B cell (primary cell): ENCODE measurements at regions not wholly inside any gene's neighbourhood (a gene's known extent, or its start where the extent isn't known, plus 50 kb on each side); places are given as distances from the start of the nearest gene placed in this dataset.

Source experiments
- ATAC-seq: fragments of 200-7000 bp; cut with Tn5 transposase; one replicate; pipeline ENCODE4 v1.10.0; 2021; ENCODE audit warnings: low read depth, mild to moderate bottlenecking, moderate number of reproducible peaks, moderate library complexity
- CTCF ChIA-PET: fragments of 350-600 bp; sonication (Branson Sonifier 250); formaldehyde crosslinking; loops from one replicate; lab custom pipeline; 2021; ENCODE audit warnings: antibody characterized with exemption, inconsistent platforms; lab: Charles Lee
- POLR2A ChIA-PET: fragments of 350-600 bp; sonication (Branson Sonifier 250); formaldehyde crosslinking; loops from one replicate; lab custom pipeline; 2021; ENCODE audit warnings: antibody characterized with exemption; lab: Charles Lee
- DNase-seq: peaks from one replicate; pipeline ENCODE4 v3.0.0; 2013
- H2AFZ ChIP-seq: 2 replicates; pipeline ENCODE4 v1.6.1; 2012; ENCODE audit warnings: mild to moderate bottlenecking, low read depth, low read length; ENCODE audit not compliant: insufficient read depth, poor library complexity, severe bottlenecking
- H3K27ac ChIP-seq, 2 donors: 1 replicate in 1 of 2; 2 replicates in 1 of 2; pipeline ENCODE4 v1.5.1; 2012 to 2013; ENCODE audit warnings: low read length in 2 of 2, mild to moderate bottlenecking in 2 of 2, moderate library complexity in 1 of 2
- H3K27me3 ChIP-seq, 4 experiments: fragments of 200-600 bp in 1 of 4; sonication (generic) in 1 of 4; replicated peaks in 1 of 4; 1 replicate in 2 of 4; 2 replicates in 2 of 4; pipeline versions ENCODE4 v1.6.1 to v1.7.0; 2013 to 2016; ENCODE audit warnings: low read length in 3 of 4, mild to moderate bottlenecking in 2 of 4, mixed read lengths in 1 of 4, moderate library complexity in 1 of 4; ENCODE audit not compliant: insufficient read depth in 4 of 4, control insufficient read depth in 3 of 4; ENCODE audit errors: control extremely low read depth in 1 of 4
- H3K36me3 ChIP-seq, 2 experiments: replicated peaks in 1 of 2; 1 replicate in 1 of 2; 2 replicates in 1 of 2; pipeline versions ENCODE4 v1.6.1 to v1.7.1; 2013; ENCODE audit warnings: low read length in 1 of 2; ENCODE audit not compliant: insufficient read depth in 2 of 2, control insufficient read depth in 1 of 2; ENCODE audit errors: control extremely low read depth in 1 of 2, extremely low read depth in 1 of 2
- H3K4me1 ChIP-seq, 2 donors: fragments of 200-600 bp in 1 of 2; sonication (generic) in 1 of 2; 1 replicate in 1 of 2; 2 replicates in 1 of 2; pipeline versions ENCODE4 v1.5.1 to v1.6.1; 2013 to 2017; ENCODE audit warnings: low read length in 2 of 2; ENCODE audit not compliant: control insufficient read depth in 2 of 2, insufficient read depth in 2 of 2
- H3K4me2 ChIP-seq: replicated peaks from 2 replicates; pipeline ENCODE3; 2012; ENCODE audit warnings: mild to moderate bottlenecking, low read depth, low read length; ENCODE audit not compliant: poor library complexity, severe bottlenecking
- H3K4me3 ChIP-seq, 5 experiments: fragments of 200-600 bp in 1 of 5; sonication (generic) in 1 of 5; 1 replicate in 3 of 5; 2 replicates in 2 of 5; pipeline versions ENCODE4 v1.5.1 to v1.7.0; 2011 to 2016; ENCODE audit warnings: low read length in 4 of 5, mild to moderate bottlenecking in 4 of 5, low read depth in 2 of 5, control low read depth in 1 of 5, moderate library complexity in 1 of 5; ENCODE audit not compliant: insufficient read depth in 1 of 5; ENCODE audit errors: control extremely low read depth in 1 of 5, extremely low read depth in 1 of 5
- H3K79me2 ChIP-seq: fragments of 200-600 bp; sonication (generic); one replicate; pipeline ENCODE4 v1.6.0; 2016; ENCODE audit warnings: low read length; ENCODE audit not compliant: control insufficient read depth, insufficient read depth
- H3K9ac ChIP-seq: fragments of 200-600 bp; sonication (generic); 2 replicates; pipeline ENCODE4 v1.6.1; 2017; ENCODE audit warnings: mild to moderate bottlenecking, low read length, moderate library complexity
- H3K9me3 ChIP-seq, 3 donors: one replicate each; pipeline versions ENCODE4 v1.6.1 to v1.7.1; 2013; ENCODE audit warnings: low read length in 2 of 3; ENCODE audit not compliant: control insufficient read depth in 2 of 3, insufficient read depth in 1 of 3; ENCODE audit errors: control extremely low read depth in 1 of 3
- H4K20me1 ChIP-seq: 2 replicates; pipeline ENCODE4 v1.6.0; 2012; ENCODE audit warnings: mild to moderate bottlenecking, low read length; ENCODE audit not compliant: insufficient read depth, control insufficient read depth, poor library complexity, severe bottlenecking
- H3K27ac Mint-ChIP-seq: one replicate; pipeline ENCODE4 v1.8.0; 2021; ENCODE audit warnings: mixed read lengths
- H3K27me3 Mint-ChIP-seq: one replicate; pipeline ENCODE4 v1.8.0; 2021; ENCODE audit warnings: mixed read lengths
- H3K4me1 Mint-ChIP-seq: one replicate; pipeline ENCODE4 v1.8.0; 2021; ENCODE audit warnings: mixed read lengths
- H3K4me3 Mint-ChIP-seq: one replicate; pipeline ENCODE4 v1.8.0; 2021; ENCODE audit warnings: mixed read lengths
- H3K9me3 Mint-ChIP-seq: one replicate; pipeline ENCODE4 v1.8.0; 2022; ENCODE audit warnings: mixed read lengths; ENCODE audit not compliant: insufficient read depth
- EZH2 ChIP-seq: IDR thresholded peaks from 2 replicates; pipeline ENCODE4 v1.6.1; 2012; ENCODE audit warnings: borderline replicate concordance, low read depth, mild to moderate bottlenecking, moderate library complexity, low read length; ENCODE audit not compliant: insufficient read depth, poor library complexity, severe bottlenecking
- WGBS: methylation state at CpG from one replicate; pipeline ENCODE4 v1.1.5; 2013; ENCODE audit warnings: missing lambda C conversion rate; ENCODE audit not compliant: insufficient coverage; 5-methylcytosine and 5-hydroxymethylcytosine counted together
- intact Hi-C: fragments of 100-400 bp; cut with micrococcal nuclease; formaldehyde crosslinking; loops from one replicate; pipeline ENCODE4 v1.10.0; 2022
- TF ChIP-seq, protein P1 (sequence below): fragments of 200-600 bp; IDR thresholded peaks from one replicate; pipeline ENCODE4 v1.8.0; 2022; ENCODE audit warnings: antibody characterized with exemption, mild to moderate bottlenecking

DNA sequence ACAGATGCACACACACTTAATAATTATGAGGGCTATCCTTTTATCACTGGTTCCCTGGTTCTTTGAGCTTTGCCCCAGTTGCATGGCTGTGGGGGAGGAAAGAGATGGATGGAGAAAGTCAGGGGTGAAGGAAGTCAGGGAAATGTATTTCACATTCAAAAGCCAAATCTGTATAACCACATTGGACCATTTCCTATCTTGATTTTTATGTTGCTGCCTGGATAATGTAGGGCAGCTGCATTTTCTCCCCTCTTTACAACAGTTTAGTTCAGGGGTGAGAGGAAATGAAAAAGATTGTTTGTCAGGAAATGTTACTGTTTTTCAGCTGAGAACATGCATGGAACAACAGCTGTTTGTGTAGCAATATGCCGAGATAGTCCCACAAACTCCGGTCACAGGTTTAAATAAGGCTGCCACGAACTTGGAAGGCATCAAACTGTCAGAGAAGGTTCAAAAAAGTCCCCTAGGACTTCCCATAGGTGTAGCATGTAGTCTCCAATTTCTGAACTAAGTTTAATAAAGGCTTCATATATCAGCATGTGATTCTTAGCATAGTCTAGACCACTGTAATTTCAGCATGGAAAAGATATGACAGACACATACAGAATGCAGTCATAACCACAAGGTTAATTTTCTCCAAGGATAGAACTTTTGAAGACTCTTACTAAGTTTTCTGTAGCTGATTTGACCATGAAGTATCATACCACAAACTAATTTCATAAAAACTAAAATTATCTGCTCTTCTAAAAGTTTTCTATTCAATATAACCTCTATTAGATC, 82.1 kb upstream of the COL21A1 start:
- CTCF ChIA-PET: no interaction called here
- Histone ChIP-seq H3K36me3 (no peaks in the 10 kb centered on the region), H2AFZ (no peak overlapping the region), H3K9ac (no peak overlapping the region), H3K9me3 (no peaks in the 10 kb centered on the region), H3K79me2 (no peaks in the 10 kb centered on the region), H3K27ac (no peak overlapping the region), H3K27me3 (no peaks in the 10 kb centered on the region), H4K20me1 (no peaks in the 10 kb centered on the region), H3K4me1 (no peaks in the 10 kb centered on the region), H3K4me3 (no peak overlapping the region), H3K4me2 (no peak overlapping the region)
- intact Hi-C loops: no loop called here
- POLR2A ChIA-PET: no interaction called here
- ATAC-seq (no peak), DNase-seq (no peak)
- Mint-ChIP-seq H3K27me3 (no peaks in the 10 kb centered on the region), H3K27ac (no peak overlapping the region), H3K4me1 (no peaks in the 10 kb centered on the region), H3K4me3 (no peak overlapping the region), H3K9me3 (no peaks in the 10 kb centered on the region)
- WGBS: 13% methylated on average over 3 of the region's 3 CpGs
- TF ChIP-seq, protein P1, sequence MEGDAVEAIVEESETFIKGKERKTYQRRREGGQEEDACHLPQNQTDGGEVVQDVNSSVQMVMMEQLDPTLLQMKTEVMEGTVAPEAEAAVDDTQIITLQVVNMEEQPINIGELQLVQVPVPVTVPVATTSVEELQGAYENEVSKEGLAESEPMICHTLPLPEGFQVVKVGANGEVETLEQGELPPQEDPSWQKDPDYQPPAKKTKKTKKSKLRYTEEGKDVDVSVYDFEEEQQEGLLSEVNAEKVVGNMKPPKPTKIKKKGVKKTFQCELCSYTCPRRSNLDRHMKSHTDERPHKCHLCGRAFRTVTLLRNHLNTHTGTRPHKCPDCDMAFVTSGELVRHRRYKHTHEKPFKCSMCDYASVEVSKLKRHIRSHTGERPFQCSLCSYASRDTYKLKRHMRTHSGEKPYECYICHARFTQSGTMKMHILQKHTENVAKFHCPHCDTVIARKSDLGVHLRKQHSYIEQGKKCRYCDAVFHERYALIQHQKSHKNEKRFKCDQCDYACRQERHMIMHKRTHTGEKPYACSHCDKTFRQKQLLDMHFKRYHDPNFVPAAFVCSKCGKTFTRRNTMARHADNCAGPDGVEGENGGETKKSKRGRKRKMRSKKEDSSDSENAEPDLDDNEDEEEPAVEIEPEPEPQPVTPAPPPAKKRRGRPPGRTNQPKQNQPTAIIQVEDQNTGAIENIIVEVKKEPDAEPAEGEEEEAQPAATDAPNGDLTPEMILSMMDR: no peak
- TF ChIP-seq EZH2: no peak

DNA sequence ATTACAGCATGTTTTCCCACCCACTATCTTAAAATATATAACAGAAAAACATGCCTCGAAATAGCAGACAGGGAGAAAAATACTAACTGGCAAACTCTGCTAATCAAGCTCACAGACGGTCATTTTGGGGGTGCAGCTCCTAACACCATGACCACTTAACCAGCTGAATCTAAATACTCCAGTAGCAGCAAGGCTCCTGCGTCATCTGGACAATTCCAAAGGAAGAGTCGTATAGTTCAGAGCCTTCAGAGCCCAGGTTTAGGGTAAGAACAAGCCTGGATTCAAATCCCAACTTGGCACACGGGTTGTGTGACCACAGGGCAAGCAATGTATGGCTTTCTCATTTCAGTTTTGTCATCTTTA, 81.3 kb upstream of the COL21A1 start:
- H3K9me3 Mint-ChIP-seq: no peaks in the 10 kb centered on the region
- POLR2A ChIA-PET: no interaction called here
- no peak overlapping the region for H3K27ac ChIP-seq
- H3K4me3 ChIP-seq: no peak overlapping the region
- CTCF ChIA-PET: no interaction called here
- no peak overlapping the region for H3K9ac ChIP-seq
- no peak overlapping the region for H3K4me3 Mint-ChIP-seq
- WGBS: 93% methylated on average over 4 of the region's 5 CpGs
- H3K9me3 ChIP-seq: no peaks in the 10 kb centered on the region
- H3K36me3 ChIP-seq: no peaks in the 10 kb centered on the region
- ATAC-seq (no peak), DNase-seq (no peak)
- intact Hi-C loops: no loop called here
- no peaks in the 10 kb centered on the region for H3K4me1 ChIP-seq
- no peak overlapping the region for H3K27ac Mint-ChIP-seq
- H4K20me1 ChIP-seq: no peaks in the 10 kb centered on the region
- TF ChIP-seq, protein P1: no peak
- no peak for TF ChIP-seq EZH2
- no peaks in the 10 kb centered on the region for H3K27me3 Mint-ChIP-seq
- H3K27me3 ChIP-seq: no peaks in the 10 kb centered on the region
- no peaks in the 10 kb centered on the region for H3K4me1 Mint-ChIP-seq
- no peak overlapping the region for H2AFZ ChIP-seq
- H3K79me2 ChIP-seq: no peaks in the 10 kb centered on the region
- no peak overlapping the region for H3K4me2 ChIP-seq
